GM21526 (cell line): ENCODE measurements at regions not wholly inside any gene's neighbourhood (a gene's known extent, or its start where the extent isn't known, plus 50 kb on each side); places are given as distances from the start of the nearest gene placed in this dataset.

Experiments used
- ATAC-seq: cut with Tn5 transposase; IDR thresholded peaks from one replicate; pipeline ENCODE4 v1.9.1; 2021; ENCODE audit warnings: moderate library complexity; ENCODE audit not compliant: unreplicated experiment, low FRiP score

GRCh38 chr1:234699795-234700665 lies 90.1 kb upstream of the IRF2BP2 start:
- ATAC-seq: peak; percentile 54

DNA sequence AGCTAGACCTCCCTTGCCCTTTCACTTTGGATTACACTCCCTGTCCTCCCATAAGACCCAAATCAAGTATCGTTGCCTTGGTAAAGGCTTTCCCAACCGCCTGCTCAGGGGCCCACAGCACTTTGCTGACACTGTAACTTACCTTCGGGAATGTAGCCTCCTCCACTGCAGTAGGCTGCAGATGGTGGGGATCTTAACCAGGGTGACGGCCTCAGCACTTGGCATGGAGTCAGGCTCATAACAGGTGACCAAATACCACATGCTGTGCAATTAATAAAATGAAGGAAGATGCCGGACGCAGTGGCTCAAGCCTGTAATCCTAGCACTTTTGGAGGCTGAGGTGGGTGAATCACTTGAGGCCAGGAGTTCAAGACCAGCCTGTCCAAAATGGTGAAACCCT lies 88.7 kb upstream of the IRF2BP2 start:
- ATAC-seq: no peak

- no peak for ATAC-seq
These were observed 87.8 kb upstream of the IRF2BP2 start for GRCh38 chr1:234697741-234698140.

DNA sequence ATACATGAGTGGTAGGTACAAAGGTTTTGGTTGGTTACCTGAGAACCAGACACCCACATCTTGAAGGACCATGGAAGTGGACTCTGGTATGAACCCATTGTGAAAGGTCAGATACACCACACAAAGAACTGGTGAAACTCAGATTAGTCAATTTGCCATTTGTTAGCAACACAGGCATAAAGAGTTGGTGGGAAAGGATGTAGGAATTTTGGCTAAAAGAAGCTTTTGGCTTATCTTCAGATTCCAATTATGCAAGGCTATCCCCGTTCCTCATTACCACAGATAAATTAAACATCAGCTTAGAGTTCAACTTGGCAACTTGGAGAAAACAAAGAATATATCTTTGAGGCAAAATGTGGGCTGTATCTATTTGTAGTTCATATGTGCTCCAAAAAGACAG lies 87.0 kb upstream of the IRF2BP2 start:
- ATAC-seq: no peak

DNA sequence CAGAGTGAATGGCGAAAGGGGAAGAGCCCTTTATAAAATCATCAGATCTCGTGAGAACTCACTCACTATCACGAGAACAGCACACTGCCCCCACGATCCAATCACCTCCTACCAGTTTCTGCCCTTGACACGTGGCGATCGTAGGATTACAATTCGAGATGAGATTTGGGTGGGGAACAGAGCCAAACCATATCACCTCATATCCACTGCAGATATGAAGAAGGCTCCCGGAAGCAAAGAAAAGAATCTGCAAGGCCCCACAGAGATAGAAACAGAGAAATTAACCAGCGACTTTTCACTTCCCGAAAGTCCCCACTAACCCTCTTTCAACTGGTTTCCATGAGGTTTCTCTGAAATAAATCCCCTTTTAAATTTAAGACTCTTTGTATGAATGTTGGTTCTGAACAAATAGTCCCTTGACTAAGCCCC lies 86.2 kb upstream of the IRF2BP2 start:
- ATAC-seq: peak; percentile 62

GRCh38 chr1:234694661-234695060 lies 84.7 kb upstream of the IRF2BP2 start:
- no peak for ATAC-seq

DNA sequence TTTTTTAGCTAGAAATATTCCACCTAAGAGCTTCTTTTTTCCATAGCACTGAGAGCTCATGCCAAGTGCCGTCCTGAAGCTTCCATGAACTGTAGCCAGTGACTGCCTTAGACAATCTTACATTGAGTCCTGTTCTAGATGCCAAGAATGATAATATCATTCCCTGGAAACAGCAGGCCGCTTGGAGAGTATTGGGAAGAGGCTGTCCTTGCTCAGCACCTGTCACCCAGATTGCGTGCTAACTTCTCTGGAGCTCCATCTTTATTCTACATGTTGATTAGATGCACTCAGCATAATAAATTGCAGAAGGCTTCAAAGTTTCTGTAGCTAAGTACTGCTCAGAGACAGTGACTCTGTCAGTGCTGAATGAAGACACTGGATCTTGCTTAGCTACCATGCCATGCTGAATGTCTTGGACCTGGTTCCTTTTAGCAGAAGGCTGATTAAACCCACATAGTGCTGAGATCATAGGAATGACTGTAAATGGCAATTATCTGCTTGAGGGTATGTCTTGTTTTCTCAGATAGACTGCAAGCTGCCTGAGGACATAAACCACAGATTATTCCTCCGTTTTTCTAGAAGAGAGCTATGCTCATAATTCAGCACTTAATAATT lies 83.1 kb upstream of the IRF2BP2 start:
- ATAC-seq: no peak

DNA sequence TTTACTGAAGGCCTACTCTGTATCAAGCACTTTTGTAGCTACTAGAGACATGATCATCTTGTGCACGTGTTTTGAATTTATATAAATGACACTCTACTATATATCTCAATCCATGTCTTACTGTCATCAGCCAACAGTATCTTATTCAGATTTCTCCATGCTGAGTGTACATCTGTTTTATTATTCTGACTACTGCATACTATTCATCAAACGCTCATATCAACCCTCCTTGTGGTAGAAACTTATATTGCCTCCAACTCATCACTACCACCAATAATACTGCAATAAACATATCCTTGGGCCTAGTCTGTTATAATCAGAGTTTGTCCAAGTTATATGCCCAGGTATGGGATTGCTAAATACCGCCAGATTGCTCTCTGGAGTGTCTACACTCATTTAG lies 81.6 kb upstream of the IRF2BP2 start:
- ATAC-seq: no peak

DNA sequence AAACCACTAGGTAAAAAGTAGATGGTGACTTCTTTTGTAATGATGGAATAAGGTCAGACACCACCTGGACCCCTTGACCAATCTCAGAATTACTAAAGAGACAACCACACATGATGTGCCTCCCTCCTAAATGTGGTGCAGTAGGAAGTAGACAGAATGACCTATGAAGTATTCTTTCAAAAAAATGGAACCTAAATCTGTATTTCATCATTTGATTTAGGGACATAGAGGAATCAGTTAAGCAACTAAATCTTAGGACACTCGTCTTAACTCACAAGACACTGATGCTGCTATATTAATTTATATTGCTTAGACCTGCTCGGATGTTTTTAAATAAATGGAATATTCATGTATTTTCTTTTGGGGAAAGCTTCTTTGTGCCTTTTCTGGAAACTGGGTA lies 80.9 kb upstream of the IRF2BP2 start:
- ATAC-seq: no peak

DNA sequence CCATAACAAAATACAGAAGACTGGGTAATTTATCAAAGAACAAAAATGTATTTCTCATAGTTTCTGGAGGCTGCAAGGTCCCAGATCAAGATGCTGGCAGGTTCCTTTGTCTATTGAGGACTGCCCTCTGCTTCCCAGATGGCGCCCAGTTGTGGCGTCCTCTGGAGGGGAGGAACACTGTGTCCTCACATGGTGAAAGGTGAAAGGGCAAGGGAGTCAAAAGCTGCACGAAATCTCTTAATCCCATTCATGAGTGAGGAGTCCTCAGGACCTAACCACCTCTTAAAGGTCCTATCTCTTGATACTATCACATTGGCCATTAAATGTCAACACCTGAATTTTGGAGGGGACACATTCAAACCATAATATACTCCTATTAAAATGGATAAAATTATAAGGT lies 79.3 kb upstream of the IRF2BP2 start:
- no peak for ATAC-seq

GRCh38 chr1:234687011-234687410 lies 77.0 kb upstream of the IRF2BP2 start:
- ATAC-seq: no peak

- no peak for ATAC-seq
These were observed 76.1 kb upstream of the IRF2BP2 start for GRCh38 chr1:234686035-234686434.

GRCh38 chr1:234684856-234685255 lies 74.9 kb upstream of the IRF2BP2 start:
- ATAC-seq: no peak

GRCh38 chr1:234683861-234684632 lies 74.1 kb upstream of the IRF2BP2 start:
- ATAC-seq: no peak

- ATAC-seq: no peak
These were observed 73.3 kb upstream of the IRF2BP2 start for GRCh38 chr1:234683127-234683860.

- no peak for ATAC-seq
These were observed 72.0 kb upstream of the IRF2BP2 start for GRCh38 chr1:234681990-234682389.

DNA sequence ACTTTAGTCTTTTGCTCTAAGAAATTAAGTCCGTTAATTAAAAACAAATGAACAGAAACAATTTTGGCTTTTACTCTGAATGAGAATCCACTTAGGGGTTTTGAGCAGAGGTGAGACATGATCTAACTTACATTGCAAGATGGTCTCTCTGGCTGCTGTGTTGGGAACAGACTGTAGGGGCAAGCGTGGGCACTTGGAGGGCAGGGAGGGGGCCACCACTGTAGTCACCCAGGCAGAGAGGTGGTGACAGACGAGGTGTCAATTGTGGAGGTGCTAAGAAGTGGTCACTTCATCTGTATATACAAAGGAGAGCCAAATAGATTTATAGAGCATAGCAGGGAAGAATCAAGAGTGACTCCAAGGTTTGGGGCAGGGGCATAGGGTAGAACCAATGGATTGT lies 71.1 kb upstream of the IRF2BP2 start:
- no peak for ATAC-seq

DNA sequence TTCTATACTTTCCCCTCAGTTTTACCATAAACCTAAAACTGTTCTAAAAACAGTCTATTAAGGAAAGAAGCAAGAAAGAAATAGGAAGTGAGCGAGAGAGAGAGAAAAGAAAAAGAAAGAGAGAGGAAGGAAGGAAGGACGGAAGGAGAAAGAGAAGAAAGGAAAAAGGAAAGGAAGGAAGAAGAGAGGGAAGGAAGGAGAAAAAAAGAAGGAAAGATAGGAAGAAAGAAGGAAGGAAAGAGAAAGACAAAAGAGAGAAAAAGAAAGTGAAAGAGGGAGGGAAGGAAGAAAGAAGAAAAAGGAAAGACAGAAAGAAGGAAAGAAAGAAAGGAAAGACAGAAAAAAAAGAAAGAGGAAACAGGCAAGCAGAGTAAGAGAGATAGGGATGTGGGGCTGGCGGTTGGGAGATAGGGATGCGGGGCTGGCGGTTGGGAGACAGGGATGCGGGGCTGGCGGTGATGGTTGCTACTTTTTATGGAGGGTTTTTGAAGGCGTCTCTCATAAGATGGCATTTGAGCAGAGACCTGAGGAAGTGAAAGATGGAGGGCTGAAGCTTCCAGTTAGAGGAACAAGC lies 70.4 kb upstream of the IRF2BP2 start:
- no peak for ATAC-seq

DNA sequence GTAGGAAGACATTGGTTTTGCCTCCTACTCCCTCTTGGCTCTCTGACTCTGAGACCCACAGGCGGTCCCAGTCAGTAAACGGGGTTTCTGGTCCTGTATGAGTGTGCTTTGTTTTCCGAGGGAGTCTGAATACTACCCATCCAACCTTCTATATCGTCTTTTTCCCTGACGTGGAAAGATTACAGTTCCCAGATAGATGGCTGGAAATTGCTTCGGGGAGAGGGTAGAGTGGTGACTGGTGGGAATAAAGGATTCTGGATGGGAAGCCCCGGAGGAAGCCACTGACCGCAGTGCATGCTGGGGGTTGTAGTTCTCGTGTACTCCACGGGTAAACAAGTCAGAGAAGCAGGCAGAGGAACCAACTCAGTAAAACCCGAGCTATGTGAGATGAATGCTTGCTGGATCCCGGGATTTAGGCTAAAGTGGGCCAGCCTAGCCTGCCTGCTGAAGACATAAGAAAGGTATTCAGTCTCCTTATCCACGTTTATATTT lies 66.2 kb upstream of the IRF2BP2 start:
- peak; percentile 83 for ATAC-seq

DNA sequence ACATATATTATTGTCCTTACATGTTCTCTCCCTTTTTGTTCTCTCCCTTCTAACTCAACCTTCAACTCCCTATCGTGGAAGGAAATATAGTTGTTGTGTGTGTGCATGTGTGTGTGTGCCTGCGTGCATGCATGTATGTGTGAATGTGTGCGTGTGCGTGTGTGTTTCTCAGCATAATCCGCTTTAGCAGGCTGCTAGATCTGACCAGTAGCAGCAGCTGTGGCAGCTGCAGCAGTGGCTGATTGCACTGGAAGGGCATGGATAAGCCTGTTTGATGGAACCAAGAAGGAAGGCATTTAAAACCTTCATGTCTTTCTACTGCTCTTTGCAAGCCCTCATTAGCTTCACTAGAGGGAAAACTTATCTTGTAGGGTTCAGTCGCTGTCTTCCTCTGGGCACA lies 65.6 kb upstream of the IRF2BP2 start:
- ATAC-seq: no peak
